ENCODE measurements at regions not wholly inside any gene's neighbourhood (a gene's known extent, or its start where the extent isn't known, plus 50 kb on each side); places are given as distances from the start of the nearest gene placed in this dataset.

DNA sequence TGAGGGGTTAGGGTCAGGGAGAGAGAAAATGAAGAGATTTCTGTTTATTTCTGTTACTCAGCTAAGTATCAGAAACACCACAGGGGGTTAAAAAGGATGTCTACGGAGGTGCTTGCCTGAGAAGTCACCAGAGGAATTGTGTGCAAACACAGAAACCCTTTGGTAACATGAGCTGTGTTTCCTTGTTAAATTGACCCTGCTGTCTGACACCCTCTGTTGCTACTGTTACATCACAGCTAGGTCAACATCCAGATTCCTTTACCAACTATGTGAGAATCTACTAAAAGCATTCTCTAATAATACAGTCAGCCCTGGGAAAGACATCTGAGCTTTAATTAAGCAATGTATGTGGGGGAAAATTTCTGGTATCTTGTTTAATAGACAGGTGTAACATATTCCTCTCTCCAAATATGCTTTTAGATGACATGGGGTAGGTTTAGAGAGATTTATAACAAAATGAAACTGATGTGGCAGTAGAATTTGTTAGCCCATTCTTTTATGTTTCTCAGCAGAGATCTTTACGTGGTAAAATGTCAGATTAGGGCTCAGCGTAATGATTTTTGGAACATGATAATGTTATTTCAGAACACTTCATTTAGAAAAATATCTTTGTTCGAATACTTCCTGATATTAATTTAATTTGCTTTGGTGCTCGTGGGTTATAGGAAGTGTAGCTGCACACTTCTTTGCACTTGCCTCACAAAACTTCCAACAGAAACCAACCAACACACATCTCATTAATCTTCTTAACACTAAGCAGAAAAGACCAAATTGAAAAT lies 168.0 kb upstream of the AHR start:
- Histone ChIP-seq H3K4me2 (ENCODE audit: low read depth, low read length, poor library complexity, severe bottlenecking) (no peak overlapping the region), H3F3A (ENCODE audit: insufficient read depth) (no peaks in the 10 kb centered on the region), H3K27me3 (ENCODE audit: low read length) (no peaks in the 10 kb centered on the region), H3K9ac (ENCODE audit: low read length) (no peak overlapping the region), H3K9me2 (replicated peaks; ENCODE audit: insufficient read depth, low read length) (no peaks in the 10 kb centered on the region), H3K79me2 (ENCODE audit: insufficient read depth, low read length) (no peaks in the 10 kb centered on the region), H4K20me1 (ENCODE audit: low read depth, low read length) (no peaks in the 10 kb centered on the region), H2AFZ (ENCODE audit: low read depth, low read length, severe bottlenecking) (no peak overlapping the region), H3K36me3 (ENCODE audit: low read length) (no peaks in the 10 kb centered on the region), H3K27ac (ENCODE audit: low read depth, low read length) (no peak overlapping the region), H3K4me3 (ENCODE audit: insufficient read depth, low read length, poor library complexity, severe bottlenecking) (no peak overlapping the region), H3K9me3 (ENCODE audit: insufficient read depth, low read length) (no peaks in the 10 kb centered on the region)
- TF ChIP-seq, protein P1, sequence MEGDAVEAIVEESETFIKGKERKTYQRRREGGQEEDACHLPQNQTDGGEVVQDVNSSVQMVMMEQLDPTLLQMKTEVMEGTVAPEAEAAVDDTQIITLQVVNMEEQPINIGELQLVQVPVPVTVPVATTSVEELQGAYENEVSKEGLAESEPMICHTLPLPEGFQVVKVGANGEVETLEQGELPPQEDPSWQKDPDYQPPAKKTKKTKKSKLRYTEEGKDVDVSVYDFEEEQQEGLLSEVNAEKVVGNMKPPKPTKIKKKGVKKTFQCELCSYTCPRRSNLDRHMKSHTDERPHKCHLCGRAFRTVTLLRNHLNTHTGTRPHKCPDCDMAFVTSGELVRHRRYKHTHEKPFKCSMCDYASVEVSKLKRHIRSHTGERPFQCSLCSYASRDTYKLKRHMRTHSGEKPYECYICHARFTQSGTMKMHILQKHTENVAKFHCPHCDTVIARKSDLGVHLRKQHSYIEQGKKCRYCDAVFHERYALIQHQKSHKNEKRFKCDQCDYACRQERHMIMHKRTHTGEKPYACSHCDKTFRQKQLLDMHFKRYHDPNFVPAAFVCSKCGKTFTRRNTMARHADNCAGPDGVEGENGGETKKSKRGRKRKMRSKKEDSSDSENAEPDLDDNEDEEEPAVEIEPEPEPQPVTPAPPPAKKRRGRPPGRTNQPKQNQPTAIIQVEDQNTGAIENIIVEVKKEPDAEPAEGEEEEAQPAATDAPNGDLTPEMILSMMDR (IDR thresholded peaks at IDR 0.05; ENCODE audit: insufficient read depth, low read length, poor library complexity, severe bottlenecking): no peak
- TF ChIP-seq EZH2phosphoT487 (conservative IDR thresholded peaks at IDR 0.05; ENCODE audit: low read length): no peak

- no peaks in the 10 kb centered on the region for H3F3A ChIP-seq (ENCODE audit: insufficient read depth)
- no peak overlapping the region for H3K9ac ChIP-seq (ENCODE audit: low read length)
- no peak overlapping the region for H3K27ac ChIP-seq (ENCODE audit: low read depth, low read length)
- H3K36me3 ChIP-seq (ENCODE audit: low read length): no peaks in the 10 kb centered on the region
- H3K4me3 ChIP-seq (ENCODE audit: insufficient read depth, low read length, poor library complexity, severe bottlenecking): no peak overlapping the region
- no peaks in the 10 kb centered on the region for H4K20me1 ChIP-seq (ENCODE audit: low read depth, low read length)
- no peaks in the 10 kb centered on the region for H3K79me2 ChIP-seq (ENCODE audit: insufficient read depth, low read length)
- H3K4me2 ChIP-seq (ENCODE audit: low read depth, low read length, poor library complexity, severe bottlenecking): no peak overlapping the region
- no peak overlapping the region for H2AFZ ChIP-seq (ENCODE audit: low read depth, low read length, severe bottlenecking)
- H3K9me2 ChIP-seq (replicated peaks; ENCODE audit: insufficient read depth, low read length): no peaks in the 10 kb centered on the region
- H3K27me3 ChIP-seq (ENCODE audit: low read length): no peaks in the 10 kb centered on the region
- no peak for TF ChIP-seq EZH2phosphoT487 (conservative IDR thresholded peaks at IDR 0.05; ENCODE audit: low read length)
- TF ChIP-seq, protein P1 (IDR thresholded peaks at IDR 0.05; ENCODE audit: insufficient read depth, low read length, poor library complexity, severe bottlenecking): no peak
- H3K9me3 ChIP-seq (ENCODE audit: insufficient read depth, low read length): no peaks in the 10 kb centered on the region
These were observed 167.4 kb upstream of the AHR start for GRCh38 chr7:17131060-17131345.

- Histone ChIP-seq H3K4me2 (ENCODE audit: low read depth, low read length, poor library complexity, severe bottlenecking) (no peak overlapping the region), H3K9ac (ENCODE audit: low read length) (no peak overlapping the region), H3K9me2 (replicated peaks; ENCODE audit: insufficient read depth, low read length) (no peaks in the 10 kb centered on the region), H3K9me3 (ENCODE audit: insufficient read depth, low read length) (no peaks in the 10 kb centered on the region), H3K36me3 (ENCODE audit: low read length) (no peaks in the 10 kb centered on the region), H2AFZ (ENCODE audit: low read depth, low read length, severe bottlenecking) (no peak overlapping the region), H3K27ac (ENCODE audit: low read depth, low read length) (no peak overlapping the region), H3K27me3 (ENCODE audit: low read length) (no peaks in the 10 kb centered on the region), H4K20me1 (ENCODE audit: low read depth, low read length) (no peaks in the 10 kb centered on the region), H3F3A (ENCODE audit: insufficient read depth) (no peaks in the 10 kb centered on the region), H3K79me2 (ENCODE audit: insufficient read depth, low read length) (no peaks in the 10 kb centered on the region), H3K4me3 (ENCODE audit: insufficient read depth, low read length, poor library complexity, severe bottlenecking) (no peak overlapping the region)
- TF ChIP-seq EZH2phosphoT487 (conservative IDR thresholded peaks at IDR 0.05; ENCODE audit: low read length): no peak
- TF ChIP-seq, protein P1 (IDR thresholded peaks at IDR 0.05; ENCODE audit: insufficient read depth, low read length, poor library complexity, severe bottlenecking): no peak
These were observed 166.3 kb upstream of the AHR start for GRCh38 chr7:17131983-17132655.
